HG03342 (cell line): ENCODE measurements at regions not wholly inside any gene's neighbourhood (a gene's known extent, or its start where the extent isn't known, plus 50 kb on each side); places are given as distances from the start of the nearest gene placed in this dataset.
"Not testable (repeated sequence)": the region's sequence is repeated elsewhere in the genome, so short reads cannot be mapped to it uniquely, and the experiment has no call there.

Source experiments
- ATAC-seq: cut with Tn5 transposase; IDR thresholded peaks from one replicate; pipeline ENCODE4 v1.9.1; 2021; ENCODE audit warnings: mild to moderate bottlenecking, moderate library complexity; ENCODE audit not compliant: unreplicated experiment

DNA sequence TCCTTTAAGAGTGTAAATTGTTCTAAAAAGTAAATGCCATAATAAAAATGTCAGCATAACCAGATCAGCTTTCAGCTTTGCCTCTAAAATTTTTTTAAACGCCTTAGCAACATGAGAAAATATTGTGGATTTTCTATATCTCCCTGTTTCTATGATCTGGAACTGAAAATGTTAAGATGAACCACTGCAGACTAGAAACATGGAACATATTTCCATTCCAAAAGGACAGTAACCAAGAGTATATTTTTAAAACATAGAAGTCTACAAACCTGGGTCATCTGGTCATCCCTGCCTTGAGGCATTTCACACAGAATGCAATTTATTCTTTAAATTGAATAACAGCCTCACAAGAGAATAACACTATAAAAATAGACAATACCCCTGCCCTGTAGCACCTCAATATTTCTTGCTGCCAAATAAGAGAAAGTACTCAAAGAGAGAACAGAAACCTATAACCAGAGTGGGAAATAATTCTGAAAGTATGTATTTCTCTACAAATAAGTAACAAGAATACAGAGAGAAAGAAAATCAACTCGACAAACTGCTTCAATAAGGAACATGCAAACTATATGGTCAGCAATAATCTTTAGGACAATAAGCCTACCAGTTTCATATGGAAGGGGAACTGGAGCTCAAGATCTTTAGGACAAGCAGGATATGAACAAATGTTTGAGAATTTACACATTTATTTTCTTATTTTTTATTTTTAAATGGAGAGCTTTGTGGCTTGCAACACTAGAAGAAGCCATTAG, 949.0 kb downstream of the EPHA3 start:
- no peak for ATAC-seq

DNA sequence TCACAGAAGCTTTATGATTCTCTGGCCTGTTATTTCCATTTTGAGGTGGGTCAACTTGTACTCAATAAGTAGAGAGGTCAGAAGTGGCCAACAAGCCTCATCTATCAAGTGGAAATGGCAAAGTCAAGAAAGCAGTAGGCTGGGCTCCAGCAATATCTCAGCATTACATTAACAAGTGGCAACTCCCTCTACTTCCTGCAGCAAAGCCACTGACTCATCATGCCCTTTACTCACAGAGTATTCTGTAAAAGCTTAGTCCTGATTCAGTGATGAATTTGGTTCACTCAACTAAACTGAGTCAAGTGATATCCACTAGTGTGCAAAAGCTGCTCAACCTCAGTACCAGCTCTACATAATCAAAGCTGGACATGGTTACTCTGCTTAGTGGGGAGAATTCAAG, 954.6 kb downstream of the EPHA3 start:
- ATAC-seq: no peak

DNA sequence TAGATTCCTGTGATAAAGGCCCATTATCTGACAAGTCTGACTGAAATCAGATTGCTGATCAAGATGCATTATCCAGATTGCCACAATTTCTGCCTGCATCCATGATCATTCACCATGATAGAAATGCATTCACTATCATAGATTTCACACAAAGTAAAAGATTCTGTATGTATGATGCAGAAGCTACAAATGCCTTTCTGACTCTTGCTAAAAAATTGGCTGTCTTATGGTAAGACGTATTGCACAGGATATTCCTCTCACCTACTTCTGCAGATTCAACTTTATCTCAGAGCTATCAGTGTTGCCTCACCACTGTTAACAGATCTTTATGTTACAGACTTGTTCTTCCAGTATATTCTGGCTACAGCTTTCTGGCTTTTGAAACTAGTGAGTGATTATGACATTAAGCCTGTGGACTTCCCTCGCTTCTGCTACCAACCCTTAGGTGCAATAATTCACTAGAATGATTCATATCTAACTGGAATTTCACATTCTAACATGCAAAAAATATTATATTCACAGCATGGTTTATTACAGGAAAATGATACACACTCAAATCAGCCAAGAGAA, 955.3 kb downstream of the EPHA3 start:
- no peak for ATAC-seq

DNA sequence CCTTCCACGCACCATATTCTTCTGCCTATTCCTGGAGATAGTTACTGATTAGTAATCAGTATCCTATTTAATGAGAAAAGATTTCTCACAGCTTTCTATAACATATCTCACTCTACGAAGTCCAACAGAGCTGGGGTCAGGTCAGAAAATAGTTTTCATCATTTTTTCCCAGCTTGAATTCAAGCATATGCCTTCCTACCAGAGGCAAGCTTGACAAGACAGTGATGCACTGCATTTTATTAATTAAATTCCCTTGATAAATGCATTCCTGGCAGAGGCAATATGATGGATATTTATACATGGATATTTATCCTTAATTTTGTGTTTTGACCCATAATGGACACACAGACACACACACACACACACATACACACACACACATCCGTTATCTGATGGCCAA, 961.4 kb downstream of the EPHA3 start:
- ATAC-seq: no peak

- no peak for ATAC-seq
These were observed 962.3 kb downstream of the EPHA3 start for GRCh38 chr3:90069748-90070147.

DNA sequence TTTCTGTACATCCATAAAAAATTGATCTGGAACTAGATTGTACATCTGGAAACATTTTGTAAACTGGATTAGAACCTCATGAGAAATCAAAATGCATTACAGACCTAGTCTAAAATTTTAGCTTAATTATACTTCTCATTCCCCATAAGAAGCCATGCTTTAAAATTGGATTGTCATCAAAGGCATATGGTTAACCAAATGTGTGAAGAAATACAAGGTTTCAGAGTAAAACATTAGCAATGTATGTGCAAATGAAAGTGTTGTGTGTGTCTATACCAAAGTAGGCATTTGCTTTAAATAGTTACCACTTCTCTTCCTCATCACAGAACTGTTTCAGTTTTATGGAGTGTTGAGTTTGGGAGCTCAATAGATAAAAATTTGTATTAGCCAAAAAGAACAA, 968.7 kb downstream of the EPHA3 start:
- ATAC-seq: no peak

DNA sequence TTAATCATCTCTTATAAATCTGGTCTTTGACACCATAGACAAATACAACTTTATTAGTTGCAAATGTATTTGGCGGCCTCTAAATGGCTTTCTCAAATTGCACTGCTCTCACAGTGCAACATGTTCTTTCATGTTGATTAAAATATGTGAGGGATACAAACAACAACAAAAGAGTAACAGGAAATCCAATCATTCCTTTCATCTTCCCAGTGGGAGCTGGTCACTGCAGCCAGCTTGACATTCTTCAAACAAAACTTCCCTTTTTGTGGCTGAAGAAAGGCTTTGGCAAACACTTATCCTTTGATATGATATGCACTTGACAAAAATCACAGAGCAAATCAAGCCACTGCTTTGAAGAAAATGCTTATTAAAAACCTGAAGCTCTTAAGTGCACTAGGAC, 973.6 kb downstream of the EPHA3 start:
- ATAC-seq: no peak

DNA sequence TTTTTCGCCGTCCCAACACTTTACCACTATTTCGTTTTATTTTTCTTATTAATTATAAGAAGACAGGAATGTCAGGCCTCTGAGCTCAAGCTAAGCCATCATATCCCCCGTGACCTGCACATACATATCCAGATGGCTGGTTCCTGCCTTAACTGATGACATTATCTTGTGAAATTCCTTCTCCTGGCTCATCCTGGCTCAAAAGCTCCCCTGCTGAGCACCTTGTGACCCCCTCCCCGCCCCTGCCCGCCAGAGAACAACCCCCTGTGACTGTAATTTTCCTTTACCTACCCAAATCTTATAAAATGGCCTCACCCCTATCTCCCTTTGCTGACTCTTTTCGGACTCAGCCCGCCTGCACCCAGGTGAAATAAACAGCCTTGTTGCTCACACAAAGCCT, 978.9 kb downstream of the EPHA3 start:
- not testable (repeated sequence) for ATAC-seq

GRCh38 chr3:90087703-90088102, 980.3 kb downstream of the EPHA3 start:
- no peak for ATAC-seq

- peak; percentile 86 for ATAC-seq
These were observed 984.1 kb downstream of the EPHA3 start for GRCh38 chr3:90091549-90091948.

GRCh38 chr3:90092994-90093393, 985.6 kb downstream of the EPHA3 start:
- no peak for ATAC-seq

GRCh38 chr3:90095811-90096210, 988.4 kb downstream of the EPHA3 start:
- no peak for ATAC-seq

- ATAC-seq: no peak
These were observed 992.1 kb downstream of the EPHA3 start for GRCh38 chr3:90099493-90099892.

DNA sequence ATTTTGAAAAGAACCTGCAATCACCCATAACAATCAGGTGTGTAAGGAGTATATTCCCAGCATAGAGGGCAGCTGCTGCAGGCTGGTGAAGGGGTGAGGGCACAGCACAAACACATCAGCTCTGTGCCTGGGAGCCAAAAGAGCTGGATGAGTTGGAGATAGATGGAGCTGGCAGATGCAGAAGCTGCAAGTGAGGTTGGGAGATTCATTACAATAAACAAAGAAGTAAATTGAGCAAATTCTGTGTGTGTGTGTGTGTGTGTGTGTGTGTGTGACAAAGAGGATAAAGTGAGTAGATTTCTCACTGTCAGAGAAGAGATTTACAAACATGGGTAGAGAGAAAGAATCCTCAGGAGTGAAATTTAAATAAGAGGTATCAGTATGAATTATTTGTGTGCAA, 994.7 kb downstream of the EPHA3 start:
- no peak for ATAC-seq

DNA sequence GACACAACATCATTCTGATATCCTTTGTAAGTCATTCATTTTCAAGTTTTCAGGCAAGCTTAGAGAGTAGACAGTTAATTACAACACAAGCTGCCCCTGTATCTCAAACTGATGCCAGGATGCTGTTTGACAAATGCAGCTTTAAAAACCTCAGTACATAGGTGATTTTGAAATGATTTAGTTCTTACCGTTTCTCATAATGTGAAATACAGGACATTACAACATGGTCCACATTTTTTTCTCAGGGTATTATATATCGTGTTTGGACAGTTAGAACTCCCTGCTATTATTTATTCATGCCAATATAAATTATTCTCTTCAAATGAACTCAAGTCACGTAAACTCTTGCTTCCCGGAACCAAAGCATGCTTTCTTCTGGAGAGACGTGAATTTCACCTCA, 1013.9 kb downstream of the EPHA3 start:
- ATAC-seq: no peak

DNA sequence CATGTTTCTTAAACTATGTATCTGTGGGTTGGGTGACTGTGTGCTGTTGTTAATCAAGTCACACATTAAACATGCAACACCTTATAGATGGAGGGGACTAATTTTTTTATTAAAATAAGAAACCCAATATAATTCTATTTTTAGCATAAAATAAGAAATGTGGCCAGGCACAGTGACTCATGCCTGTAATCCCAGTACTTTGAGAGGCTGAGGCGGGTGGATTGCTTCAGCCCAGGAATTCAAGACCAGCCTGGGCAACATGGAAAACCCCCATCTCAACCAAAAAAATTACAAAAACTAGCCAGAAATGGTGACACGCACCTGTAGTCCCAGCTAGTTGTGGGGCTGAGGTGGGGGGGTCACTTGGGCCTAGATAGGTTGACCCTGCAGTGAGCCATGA, 1021.0 kb downstream of the EPHA3 start:
- ATAC-seq: no peak

GRCh38 chr3:90129730-90130129, 1022.3 kb downstream of the EPHA3 start:
- no peak for ATAC-seq

DNA sequence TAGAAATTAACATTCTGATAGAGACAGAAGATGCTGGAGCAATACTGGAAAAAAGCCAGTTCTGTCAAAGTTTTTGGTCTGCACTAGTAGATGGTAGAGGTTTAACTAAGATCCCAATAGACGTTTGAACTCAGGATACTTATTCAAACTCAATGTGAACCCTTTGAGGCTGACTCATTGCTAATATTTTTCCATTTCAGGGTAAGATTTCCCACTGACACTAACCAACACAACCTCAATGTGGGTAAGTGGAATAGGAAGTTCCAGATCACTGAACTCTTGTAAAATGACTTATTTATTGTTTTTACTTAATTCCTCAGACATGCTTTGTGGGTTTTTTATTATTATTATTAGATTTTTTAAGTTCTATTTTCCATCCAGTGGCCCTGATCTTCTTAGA, 1024.8 kb downstream of the EPHA3 start:
- no peak for ATAC-seq

- no peak for ATAC-seq
These were observed 1026.7 kb downstream of the EPHA3 start for GRCh38 chr3:90134090-90134489.

DNA sequence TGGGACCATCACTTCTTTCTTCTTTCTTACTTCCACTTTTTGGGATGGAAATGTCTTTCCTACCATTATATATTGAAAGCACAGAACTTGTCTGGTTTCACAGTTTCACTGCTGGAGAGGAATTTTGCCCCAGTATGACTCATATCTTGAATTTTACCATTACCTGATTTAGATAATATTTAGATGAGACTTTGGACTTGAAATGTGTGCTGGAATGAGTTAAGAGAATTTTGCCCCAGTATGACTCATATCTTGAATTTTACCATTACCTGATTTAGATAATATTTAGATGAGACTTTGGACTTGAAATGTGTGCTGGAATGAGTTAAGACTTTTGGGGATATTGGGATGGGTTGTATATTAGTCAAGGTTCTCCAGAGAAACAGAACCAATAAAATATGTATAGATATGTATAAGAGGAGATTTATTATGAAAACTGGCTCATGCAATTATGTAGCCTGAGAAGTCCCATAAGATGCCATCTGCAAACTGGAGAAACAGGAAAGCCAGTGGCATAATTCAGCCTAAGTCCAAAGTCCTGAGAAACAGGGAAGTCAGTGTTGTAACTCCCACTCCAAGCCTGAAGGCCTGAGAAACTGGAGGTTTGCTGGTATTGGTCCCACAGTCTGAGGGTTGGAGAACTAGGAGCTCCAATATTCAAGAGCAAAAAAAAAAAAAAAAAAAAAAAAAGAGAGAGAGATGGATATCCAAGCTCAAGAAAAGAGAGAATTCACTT, 1029.2 kb downstream of the EPHA3 start:
- no peak for ATAC-seq

- ATAC-seq: no peak
These were observed 1037.9 kb downstream of the EPHA3 start for GRCh38 chr3:90145094-90145860.
